ENCODE measurements at regions not wholly inside any gene's neighbourhood (a gene's known extent, or its start where the extent isn't known, plus 50 kb on each side); places are given as distances from the start of the nearest gene placed in this dataset.

DNA sequence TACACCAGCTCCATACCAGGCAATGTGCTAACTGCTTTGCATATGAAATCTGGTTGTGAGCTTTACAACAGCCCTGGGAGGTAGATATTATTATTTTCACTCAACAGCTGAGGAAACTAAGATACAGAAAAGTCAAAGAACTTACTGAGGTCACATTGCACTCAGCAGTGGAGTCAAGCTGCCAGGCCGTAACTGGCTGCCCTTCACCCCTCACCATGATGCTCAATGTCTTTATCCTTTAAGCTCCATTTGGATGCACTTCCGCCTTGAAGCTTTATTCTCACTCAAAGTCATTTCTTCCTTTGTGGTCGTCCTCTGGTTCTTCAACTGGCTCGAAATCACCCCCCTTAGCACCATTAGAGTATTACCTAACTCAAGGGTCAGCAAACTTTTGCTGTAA, 81.7 kb upstream of the RALGPS2 start:
- no peak for DNase-seq (ENCODE audit: low spot score)
- TF ChIP-seq, protein P1, sequence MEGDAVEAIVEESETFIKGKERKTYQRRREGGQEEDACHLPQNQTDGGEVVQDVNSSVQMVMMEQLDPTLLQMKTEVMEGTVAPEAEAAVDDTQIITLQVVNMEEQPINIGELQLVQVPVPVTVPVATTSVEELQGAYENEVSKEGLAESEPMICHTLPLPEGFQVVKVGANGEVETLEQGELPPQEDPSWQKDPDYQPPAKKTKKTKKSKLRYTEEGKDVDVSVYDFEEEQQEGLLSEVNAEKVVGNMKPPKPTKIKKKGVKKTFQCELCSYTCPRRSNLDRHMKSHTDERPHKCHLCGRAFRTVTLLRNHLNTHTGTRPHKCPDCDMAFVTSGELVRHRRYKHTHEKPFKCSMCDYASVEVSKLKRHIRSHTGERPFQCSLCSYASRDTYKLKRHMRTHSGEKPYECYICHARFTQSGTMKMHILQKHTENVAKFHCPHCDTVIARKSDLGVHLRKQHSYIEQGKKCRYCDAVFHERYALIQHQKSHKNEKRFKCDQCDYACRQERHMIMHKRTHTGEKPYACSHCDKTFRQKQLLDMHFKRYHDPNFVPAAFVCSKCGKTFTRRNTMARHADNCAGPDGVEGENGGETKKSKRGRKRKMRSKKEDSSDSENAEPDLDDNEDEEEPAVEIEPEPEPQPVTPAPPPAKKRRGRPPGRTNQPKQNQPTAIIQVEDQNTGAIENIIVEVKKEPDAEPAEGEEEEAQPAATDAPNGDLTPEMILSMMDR (IDR thresholded peaks at IDR 0.05; ENCODE audit: extremely low read depth, missing control alignments), result no peak

DNA sequence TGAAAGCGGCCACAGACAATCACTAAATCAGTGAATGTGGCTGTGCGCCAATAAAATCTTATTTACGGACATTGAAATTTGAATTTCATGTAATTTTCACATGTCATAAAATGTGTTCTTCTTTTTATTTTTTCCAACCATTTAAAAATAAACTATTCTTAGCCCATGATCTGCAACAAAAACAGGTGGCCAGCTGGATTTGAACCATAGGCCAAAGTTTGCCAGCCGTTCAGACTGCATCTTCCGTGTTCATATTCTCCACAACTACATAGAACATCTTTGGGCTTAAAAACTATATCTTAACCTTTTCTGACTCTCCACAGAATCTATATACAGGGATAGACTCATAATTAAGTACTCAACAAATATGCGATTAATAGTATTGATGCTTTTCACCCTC, 81.2 kb upstream of the RALGPS2 start:
- DNase-seq (ENCODE audit: low spot score), result no peak
- TF ChIP-seq, protein P1 (IDR thresholded peaks at IDR 0.05; ENCODE audit: extremely low read depth, missing control alignments), result no peak

GRCh38 chr1:178644308-178645120, 80.5 kb upstream of the RALGPS2 start:
- TF ChIP-seq, protein P1 (IDR thresholded peaks at IDR 0.05; ENCODE audit: extremely low read depth, missing control alignments), result no peak
- DNase-seq (ENCODE audit: low spot score), result no peak

DNA sequence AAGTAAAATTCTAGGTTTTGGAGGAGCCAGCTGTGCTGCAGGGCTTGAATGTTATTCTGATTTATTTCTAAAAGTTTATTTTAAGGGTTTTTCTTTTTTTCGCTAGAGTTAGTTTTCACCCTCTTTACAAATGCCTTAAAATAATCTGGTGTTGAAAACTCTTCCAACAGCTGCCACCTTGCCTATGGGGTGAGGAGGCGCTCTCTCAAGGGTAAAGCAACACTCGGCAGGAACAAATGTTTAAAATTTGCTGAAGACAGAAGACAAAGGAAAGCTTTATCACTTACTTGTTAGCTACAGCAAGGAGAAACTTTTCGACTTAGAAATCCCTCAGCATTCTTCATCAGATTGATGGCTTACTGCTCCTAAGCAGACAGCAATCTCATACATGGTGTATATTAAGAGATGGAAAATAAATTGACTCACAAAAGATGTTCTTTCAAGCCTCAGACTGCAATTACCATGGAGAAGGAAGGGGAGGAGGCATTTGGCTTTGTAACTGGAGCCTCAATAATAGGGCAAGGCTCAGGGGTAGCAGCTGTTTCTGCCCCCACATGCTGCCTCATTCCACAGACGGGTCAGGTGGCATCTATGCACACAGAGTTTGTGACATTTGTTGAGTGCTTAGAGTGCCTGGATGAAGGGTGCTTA, 79.8 kb upstream of the RALGPS2 start:
- no peak for DNase-seq (ENCODE audit: low spot score)
- TF ChIP-seq, protein P1 (IDR thresholded peaks at IDR 0.05; ENCODE audit: extremely low read depth, missing control alignments), result no peak

DNA sequence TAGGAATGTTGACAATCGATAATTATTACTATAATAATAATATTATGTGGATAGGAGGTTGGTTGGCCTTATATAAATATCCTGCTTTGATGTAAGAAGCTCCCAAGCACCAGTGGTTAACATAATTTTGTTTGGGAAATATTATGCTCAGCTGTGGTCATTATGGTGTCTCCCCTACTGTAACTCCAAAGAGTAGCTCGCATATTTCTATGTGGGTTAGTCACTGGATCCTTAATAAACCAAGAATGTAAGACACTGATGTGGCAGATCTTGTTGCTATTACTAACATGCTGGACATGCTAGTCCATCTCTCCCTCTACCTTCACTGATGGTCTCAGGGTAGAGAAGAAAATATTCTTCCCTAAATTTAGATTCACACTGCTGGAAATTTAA, 79.2 kb upstream of the RALGPS2 start:
- no peak for DNase-seq (ENCODE audit: low spot score)
- TF ChIP-seq, protein P1 (IDR thresholded peaks at IDR 0.05; ENCODE audit: extremely low read depth, missing control alignments), result no peak

- TF ChIP-seq, protein P1 (IDR thresholded peaks at IDR 0.05; ENCODE audit: extremely low read depth, missing control alignments), result no peak
- DNase-seq (ENCODE audit: low spot score), result no peak
Measured at GRCh38 chr1:178646821-178647220, 78.2 kb upstream of the RALGPS2 start.

DNA sequence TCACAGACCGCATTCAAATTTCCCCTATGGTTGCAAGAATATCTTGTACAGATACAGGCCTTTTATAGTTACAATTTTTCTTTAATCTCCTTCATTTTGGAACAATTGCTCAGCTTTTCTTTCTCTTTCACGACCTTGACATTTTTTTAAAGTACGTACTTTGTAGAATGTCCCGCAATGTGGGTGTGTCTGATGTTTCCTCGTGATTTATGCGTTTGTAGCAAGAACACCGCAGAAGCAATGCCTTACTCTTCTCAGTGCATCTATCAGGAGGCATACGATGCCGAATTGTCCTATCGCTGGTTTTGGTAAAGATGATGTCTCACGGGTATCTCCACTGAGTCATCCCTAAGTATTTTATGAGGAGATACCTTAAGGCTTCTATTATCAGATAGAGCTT, 76.9 kb upstream of the RALGPS2 start:
- DNase-seq (ENCODE audit: low spot score), result no peak
- TF ChIP-seq, protein P1 (IDR thresholded peaks at IDR 0.05; ENCODE audit: extremely low read depth, missing control alignments), result no peak
